SK-N-SH treated with all-trans-retinoic acid at 6 μM for 48 hours (cell line): ENCODE measurements at regions not wholly inside any gene's neighbourhood (a gene's known extent, or its start where the extent isn't known, plus 50 kb on each side); places are given as distances from the start of the nearest gene placed in this dataset.

Source experiments
- ATAC-seq: fragments of 200-7000 bp; cut with Tn5 transposase; 3 replicates; pipeline ENCODE4 v1.9.1; 2020; ENCODE audit warnings: mild to moderate bottlenecking, moderate library complexity
- ARNTL ChIP-seq: fragments of 450-650 bp; formaldehyde crosslinking; IDR thresholded peaks from 2 replicates; pipeline ENCODE4 v1.5.0; 2020; ENCODE audit warnings: low read depth, mild to moderate bottlenecking, moderate library complexity, borderline replicate concordance
- BACH2 ChIP-seq: fragments of 250-450 bp; sonication (Bioruptor Pico); IDR thresholded peaks from 2 replicates; pipeline ENCODE4 v1.9.0; 2021; ENCODE audit warnings: mild to moderate bottlenecking, borderline replicate concordance
- CREB5 ChIP-seq: fragments of 250-450 bp; sonication (Bioruptor Pico); IDR thresholded peaks from 2 replicates; pipeline ENCODE4 v1.5.1; 2020; ENCODE audit warnings: low read depth, mild to moderate bottlenecking, moderate library complexity
- CSDC2 ChIP-seq: fragments of 250-450 bp; sonication (Bioruptor Pico); IDR thresholded peaks from 2 replicates; pipeline ENCODE4 v1.5.0; 2020; ENCODE audit warnings: mild to moderate bottlenecking, moderate library complexity
- CSRNP3 ChIP-seq: fragments of 250-450 bp; sonication (Bioruptor Pico); IDR thresholded peaks from 2 replicates; pipeline ENCODE4 v1.5.1; 2021; ENCODE audit warnings: mild to moderate bottlenecking, moderate library complexity
- ESRRG ChIP-seq: fragments of 250-450 bp; sonication (Bioruptor Pico); IDR thresholded peaks from 2 replicates; pipeline ENCODE4 v1.6.1; 2021; ENCODE audit warnings: mild to moderate bottlenecking
- GLIS3 ChIP-seq: fragments of 250-450 bp; sonication (Bioruptor Pico); IDR thresholded peaks from 2 replicates; pipeline ENCODE4 v1.5.0; 2020; ENCODE audit warnings: mild to moderate bottlenecking, moderate library complexity
- ISL1 ChIP-seq: fragments of 250-450 bp; sonication (Bioruptor Pico); IDR thresholded peaks from 2 replicates; pipeline ENCODE4 v2.1.2; 2022; ENCODE audit warnings: mild to moderate bottlenecking, moderate library complexity
- OSR1 ChIP-seq: fragments of 250-450 bp; sonication (Bioruptor Pico); IDR thresholded peaks from 2 replicates; pipeline ENCODE4 v1.8.0; 2022; ENCODE audit warnings: moderate library complexity, mild to moderate bottlenecking, inconsistent platforms
- PATZ1 ChIP-seq: fragments of 250-450 bp; sonication (Bioruptor Pico); IDR thresholded peaks from 2 replicates; pipeline ENCODE4 v1.8.0; 2020; ENCODE audit warnings: mild to moderate bottlenecking, moderate library complexity, borderline replicate concordance
- POU6F1 ChIP-seq: fragments of 250-450 bp; sonication (Bioruptor Pico); IDR thresholded peaks from 2 replicates; pipeline ENCODE4 v1.8.0; 2021; ENCODE audit warnings: low read depth, mild to moderate bottlenecking, moderate library complexity, borderline replicate concordance
- PPARA ChIP-seq: fragments of 250-450 bp; sonication (Bioruptor Pico); IDR thresholded peaks from 2 replicates; pipeline ENCODE4 v1.5.0; 2020; ENCODE audit warnings: mild to moderate bottlenecking, borderline replicate concordance
- RARB ChIP-seq: fragments of 250-450 bp; sonication (Bioruptor Pico); IDR thresholded peaks from 2 replicates; pipeline ENCODE4 v1.8.0; 2021; ENCODE audit warnings: mild to moderate bottlenecking, moderate library complexity
- SNAI2 ChIP-seq: fragments of 250-450 bp; sonication (Bioruptor Pico); IDR thresholded peaks from 2 replicates; pipeline ENCODE4 v1.5.0; 2020; ENCODE audit warnings: mild to moderate bottlenecking, moderate library complexity
- TCF4 ChIP-seq: fragments of 250-450 bp; sonication (Bioruptor Pico); IDR thresholded peaks from 2 replicates; pipeline ENCODE4 v1.8.0; 2021; ENCODE audit warnings: mild to moderate bottlenecking, moderate library complexity, borderline replicate concordance
- TOX ChIP-seq: fragments of 250-450 bp; sonication (Bioruptor Pico); IDR thresholded peaks from 2 replicates; pipeline ENCODE4 v1.8.0; 2021; ENCODE audit warnings: mild to moderate bottlenecking, moderate library complexity, borderline replicate concordance
- ZC3H10 ChIP-seq: fragments of 250-450 bp; sonication (Bioruptor Pico); IDR thresholded peaks from 2 replicates; pipeline ENCODE4 v1.5.1; 2021; ENCODE audit warnings: mild to moderate bottlenecking, moderate library complexity
- ZFP30 ChIP-seq: fragments of 450-650 bp; formaldehyde crosslinking; IDR thresholded peaks from 2 replicates; pipeline ENCODE4 v1.5.0; 2022; ENCODE audit warnings: mild to moderate bottlenecking, moderate library complexity
- ZNF565 ChIP-seq: fragments of 450-650 bp; formaldehyde crosslinking; conservative IDR thresholded peaks from 2 replicates; pipeline ENCODE4 v1.5.0; 2020; ENCODE audit warnings: low read depth, mild to moderate bottlenecking, moderate library complexity
- ZNF70 ChIP-seq: fragments of 450-650 bp; formaldehyde crosslinking; IDR thresholded peaks from 2 replicates; pipeline ENCODE4 v1.5.0; 2020; ENCODE audit warnings: mild to moderate bottlenecking, moderate library complexity
- ZNF8 ChIP-seq: fragments of 450-650 bp; formaldehyde crosslinking; IDR thresholded peaks from 2 replicates; pipeline ENCODE4 v1.5.0; 2020; ENCODE audit warnings: mild to moderate bottlenecking, moderate library complexity

GRCh38 chr4:38313999-38314561 lies 349.9 kb upstream of the KLF3 start (continued):
- TF ChIP-seq ZFP30 (CRISPR knock-in tag), result no peak
- no peak for TF ChIP-seq OSR1
- no peak for TF ChIP-seq GLIS3 (CRISPR knock-in tag)
- no peak for TF ChIP-seq ARNTL
- no peak for TF ChIP-seq ESRRG (CRISPR knock-in tag)
- no peak for TF ChIP-seq TCF4 (CRISPR knock-in tag)
- no peak for TF ChIP-seq SNAI2
- TF ChIP-seq BACH2 (CRISPR knock-in tag), result no peak

- ATAC-seq, result no peak
- TF ChIP-seq TCF4 (CRISPR knock-in tag), result no peak
- TF ChIP-seq ZNF565 (CRISPR knock-in tag), result no peak
- no peak for TF ChIP-seq ZFP30 (CRISPR knock-in tag)
- TF ChIP-seq TOX, result no peak
- TF ChIP-seq PPARA, result no peak
- TF ChIP-seq RARB (CRISPR knock-in tag), result no peak
- no peak for TF ChIP-seq ZNF70 (CRISPR knock-in tag)
- TF ChIP-seq CSDC2, result no peak
- TF ChIP-seq ZC3H10 (CRISPR knock-in tag), result no peak
- TF ChIP-seq PATZ1, result no peak
- TF ChIP-seq ISL1 (CRISPR knock-in tag), result no peak
- no peak for TF ChIP-seq OSR1
Measured at GRCh38 chr4:38314663-38315062, 349.3 kb upstream of the KLF3 start.

- TF ChIP-seq PPARA (no peak), CREB5 (CRISPR knock-in tag) (no peak), ESRRG (CRISPR knock-in tag) (no peak), POU6F1 (no peak), RARB (CRISPR knock-in tag) (no peak), ZNF8 (no peak), ARNTL (no peak), ISL1 (CRISPR knock-in tag) (no peak), ZNF565 (CRISPR knock-in tag) (no peak), CSRNP3 (CRISPR knock-in tag) (no peak), TOX (no peak), ZNF70 (CRISPR knock-in tag) (no peak), TCF4 (CRISPR knock-in tag) (no peak), BACH2 (CRISPR knock-in tag) (no peak), SNAI2 (no peak)
- no peak for ATAC-seq
Measured at GRCh38 chr4:38315286-38315685, 348.7 kb upstream of the KLF3 start.

- ATAC-seq, result no peak
- TF ChIP-seq POU6F1 (no peak), SNAI2 (no peak), PPARA (no peak)
Measured at GRCh38 chr4:38316045-38316444, 348.0 kb upstream of the KLF3 start.
